ENCODE measurements at regions not wholly inside any gene's neighbourhood (a gene's known extent, or its start where the extent isn't known, plus 50 kb on each side); places are given as distances from the start of the nearest gene placed in this dataset.

DNA sequence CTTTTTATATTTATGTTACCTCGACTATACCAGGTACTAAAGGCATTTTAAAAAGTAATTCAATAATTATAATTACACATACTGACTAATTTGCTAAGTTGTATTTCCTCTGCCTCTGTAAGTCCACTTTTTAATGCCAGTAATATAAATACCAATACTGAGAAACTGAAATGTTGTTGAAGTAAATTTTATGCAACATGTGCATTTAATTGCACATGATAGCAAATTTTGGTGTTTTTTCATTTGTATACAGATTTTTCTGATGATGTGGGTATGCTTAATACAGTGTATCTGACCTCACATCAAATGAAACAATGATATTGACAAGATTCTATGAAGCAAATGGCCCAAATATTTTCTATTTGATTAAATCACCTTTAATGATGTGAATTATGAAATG is 1531.6 kb downstream of the KCNT2 start:
- Histone ChIP-seq H3K27me3 (no peaks in the 10 kb centered on the region), H3K36me3 (no peaks in the 10 kb centered on the region), H3K4me1 (no peaks in the 10 kb centered on the region), H3K27ac (no peak overlapping the region), H3K4me3 (replicated peaks in 1 of 3) (no peak overlapping the region), H3K9me3 (no peaks in the 10 kb centered on the region)
- intact Hi-C loops (cut with DNase I) = no loop called here
- WGBS, 2 donors = 80 to 84% methylated on average over 1 of the region's 1 CpG
- DNase-seq = no peak
- TF ChIP-seq CTCF (IDR thresholded peaks at IDR 0.05) (no peak), POLR2A (IDR thresholded peaks at IDR 0.05) (no peak)

DNA sequence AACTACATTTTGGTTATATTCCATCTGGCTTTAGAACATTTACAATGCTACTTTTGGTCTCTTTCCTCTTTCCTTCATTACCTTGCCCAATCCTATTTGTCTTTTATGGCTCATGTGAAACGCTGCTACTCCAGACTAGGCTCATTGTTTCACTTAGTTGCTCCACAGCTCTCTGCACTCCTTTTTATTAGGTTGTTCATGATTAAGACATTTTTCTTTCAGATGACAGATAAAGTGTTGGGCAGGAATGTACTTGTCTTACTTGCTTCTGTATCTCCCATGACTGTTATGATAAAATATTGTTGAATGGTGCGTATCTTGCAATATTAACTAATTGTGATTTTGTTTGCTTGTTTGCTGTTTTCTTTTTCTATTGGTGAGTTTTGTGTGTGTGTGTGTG is 1532.3 kb downstream of the KCNT2 start:
- WGBS, 2 donors = 90 to 99% methylated on average over 2 of the region's 2 CpGs
- no peaks in the 10 kb centered on the region for H3K9me3 ChIP-seq

DNA sequence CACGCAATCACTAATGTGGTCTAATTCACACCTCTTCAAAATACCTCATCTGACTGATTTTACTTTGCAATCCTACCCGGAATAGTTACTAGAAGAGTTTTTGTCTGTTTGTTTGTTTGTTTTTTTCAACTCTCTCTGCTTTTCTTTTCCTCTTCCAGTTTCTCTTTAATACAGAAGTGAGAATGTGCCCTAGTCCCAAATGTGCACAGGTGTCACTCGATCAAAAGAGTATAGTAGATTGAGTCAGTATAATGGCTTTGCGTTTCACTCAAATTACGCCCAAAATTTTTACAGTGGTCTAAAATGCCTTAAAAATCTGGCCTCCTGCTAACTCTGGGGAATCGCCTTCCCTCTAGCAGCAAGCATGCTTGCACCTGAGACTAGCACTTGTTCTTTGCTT is 1536.8 kb downstream of the KCNT2 start:
- no peaks in the 10 kb centered on the region for H3K27me3 ChIP-seq
- no peaks in the 10 kb centered on the region for H3K36me3 ChIP-seq
- no peak overlapping the region for H3K4me3 ChIP-seq (replicated peaks in 1 of 3)
- no peaks in the 10 kb centered on the region for H3K9me3 ChIP-seq
- WGBS, 2 donors = 68 to 74% methylated on average over 6 of the region's 6 CpGs
- H3K27ac ChIP-seq = no peak overlapping the region
- intact Hi-C loops (cut with DNase I) = no loop called here
- DNase-seq = no peak
- TF ChIP-seq CTCF (IDR thresholded peaks at IDR 0.05) = no peak
- no peak for TF ChIP-seq POLR2A (IDR thresholded peaks at IDR 0.05)
- H3K4me1 ChIP-seq = no peaks in the 10 kb centered on the region

More for the DNA sequence above, 1532.3 kb downstream of the KCNT2 start:
- H3K36me3 ChIP-seq = no peaks in the 10 kb centered on the region
- H3K4me3 ChIP-seq (replicated peaks in 1 of 3) = no peak overlapping the region
- H3K27me3 ChIP-seq = no peaks in the 10 kb centered on the region
- H3K4me1 ChIP-seq = no peaks in the 10 kb centered on the region
- no peak for TF ChIP-seq CTCF (IDR thresholded peaks at IDR 0.05)
- TF ChIP-seq POLR2A (IDR thresholded peaks at IDR 0.05) = no peak
- no peak for DNase-seq
- intact Hi-C loops (cut with DNase I) = no loop called here
- no peak overlapping the region for H3K27ac ChIP-seq

GRCh38 chr1:195065437-195065836 is 1542.8 kb downstream of the KCNT2 start:
- 95% methylated on average over 2 to 5 of the region's 5 CpGs for WGBS, 2 donors

GRCh38 chr1:195064358-195064757 is 1543.9 kb downstream of the KCNT2 start:
- Histone ChIP-seq H3K36me3 (no peaks in the 10 kb centered on the region), H3K9me3 (no peaks in the 10 kb centered on the region), H3K4me3 (replicated peaks in 1 of 3) (no peak overlapping the region), H3K4me1 (no peaks in the 10 kb centered on the region), H3K27ac (no peak overlapping the region), H3K27me3 (no peaks in the 10 kb centered on the region)
- TF ChIP-seq POLR2A (IDR thresholded peaks at IDR 0.05) (no peak), CTCF (IDR thresholded peaks at IDR 0.05) (no peak)
- intact Hi-C loops (cut with DNase I) = no loop called here
- no peak for DNase-seq
- WGBS, 2 donors = 95 to 97% methylated on average over 1 of the region's 1 CpG

More at GRCh38 chr1:195065437-195065836, 1542.8 kb downstream of the KCNT2 start:
- DNase-seq = no peak
- Histone ChIP-seq H3K36me3 (no peaks in the 10 kb centered on the region), H3K4me1 (no peaks in the 10 kb centered on the region), H3K27ac (no peak overlapping the region), H3K27me3 (no peaks in the 10 kb centered on the region), H3K9me3 (no peaks in the 10 kb centered on the region), H3K4me3 (replicated peaks in 1 of 3) (no peak overlapping the region)
- TF ChIP-seq POLR2A (IDR thresholded peaks at IDR 0.05) = no peak
- intact Hi-C loops (cut with DNase I) = no loop called here

DNA sequence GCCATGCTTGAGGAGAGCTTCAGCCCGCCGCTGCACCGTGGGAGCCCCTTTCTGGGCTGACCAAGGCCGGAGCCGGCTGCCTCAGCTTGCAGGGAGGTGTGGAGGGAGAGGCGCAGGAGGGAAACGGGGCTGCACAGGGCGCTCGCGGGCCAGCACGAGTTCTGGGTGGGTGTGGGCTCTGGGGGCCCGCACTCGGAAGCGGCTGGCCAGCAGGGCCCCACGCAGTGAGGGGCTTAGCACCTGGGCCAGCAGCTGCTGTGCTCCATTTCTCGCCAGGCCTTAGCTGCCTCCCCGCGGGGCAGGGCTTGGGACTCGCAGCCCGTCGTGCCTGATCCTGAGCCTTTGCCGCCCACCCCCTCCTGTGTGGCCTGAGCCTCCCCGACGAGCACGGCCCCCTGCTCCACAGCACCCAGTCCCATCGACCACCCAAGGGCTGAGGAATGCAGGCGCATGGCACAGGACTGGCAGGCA is 1554.0 kb downstream of the KCNT2 start:
- H3K4me3 ChIP-seq (replicated peaks in 1 of 3) = no peak overlapping the region
- TF ChIP-seq CTCF (IDR thresholded peaks at IDR 0.05) = no peak
- intact Hi-C loops (cut with DNase I) = no loop called here
- WGBS, 2 donors = 94 to 97% methylated on average over 9 to 27 of the region's 27 CpGs
- H3K9me3 ChIP-seq = no peaks in the 10 kb centered on the region
- H3K36me3 ChIP-seq = no peaks in the 10 kb centered on the region
- H3K27ac ChIP-seq = no peak overlapping the region
- no peaks in the 10 kb centered on the region for H3K4me1 ChIP-seq
- H3K27me3 ChIP-seq = no peaks in the 10 kb centered on the region
- no peak for DNase-seq

Measured in thyroid gland (tissue), 4 donors.